Breast epithelium (tissue), 4 donors: ENCODE measurements at regions not wholly inside any gene's neighbourhood (a gene's known extent, or its start where the extent isn't known, plus 50 kb on each side); places are given as distances from the start of the nearest gene placed in this dataset.

Source experiments
- DNase-seq, 2 donors: peaks; one replicate each; pipeline ENCODE4 v3.0.0-alpha.2; 2019; ENCODE audit warnings: low spot score in 2 of 2
- H3K27ac ChIP-seq, 2 donors: fragments of 200-600 bp; sonication (generic) in 1 of 2; one replicate each; pipeline ENCODE4 v1.5.1; 2016 to 2019; ENCODE audit warnings: mild to moderate bottlenecking in 1 of 2
- H3K27me3 ChIP-seq, 2 donors: fragments of 200-600 bp; sonication (generic) in 1 of 2; one replicate each; pipeline versions ENCODE4 v1.5.1 to v1.6.0; 2017 to 2019; ENCODE audit warnings: control low read depth in 1 of 2, mild to moderate bottlenecking in 1 of 2
- H3K36me3 ChIP-seq: fragments of 200-600 bp; one replicate; pipeline ENCODE4 v1.5.1; 2019
- H3K4me1 ChIP-seq, 2 donors: fragments of 200-600 bp; sonication (generic); one replicate each; pipeline ENCODE4 v1.5.1; 2016 to 2019; ENCODE audit warnings: control low read depth in 1 of 2
- H3K4me3 ChIP-seq, 3 donors: fragments of 200-600 bp; sonication (generic); 1 replicate in 2 of 3; 2 replicates in 1 of 3; pipeline ENCODE4 v1.5.1; 2016 to 2019; ENCODE audit warnings: mild to moderate bottlenecking in 3 of 3, moderate library complexity in 2 of 3
- H3K9me3 ChIP-seq, 2 donors: fragments of 200-600 bp; sonication (generic) in 1 of 2; one replicate each; pipeline ENCODE4 v1.5.1; 2016 to 2019; ENCODE audit warnings: control low read depth in 1 of 2
- POLR2A ChIP-seq: fragments of 450-650 bp; IDR thresholded peaks from one replicate; pipeline ENCODE4 v1.6.1; 2016; ENCODE audit warnings: antibody characterized with exemption, mild to moderate bottlenecking, moderate library complexity
- POLR2AphosphoS5 ChIP-seq, 3 donors: sonication (generic); formaldehyde crosslinking; IDR thresholded peaks; one replicate each; pipeline ENCODE4 v1.6.1; 2017; ENCODE audit warnings: antibody characterized with exemption in 3 of 3
- intact Hi-C: fragments of 100-400 bp; cut with DNase I; formaldehyde crosslinking; loops from one replicate; pipeline ENCODE4 v1.15.1; 2023; ENCODE audit warnings: low total_unique reads
- TF ChIP-seq, protein P1 (sequence below), 3 donors: fragments of 450-650 bp; IDR thresholded peaks; one replicate each; pipeline ENCODE4 v1.5.1; 2016 to 2017; ENCODE audit warnings: antibody characterized with exemption in 3 of 3, mild to moderate bottlenecking in 3 of 3, moderate library complexity in 3 of 3

DNA sequence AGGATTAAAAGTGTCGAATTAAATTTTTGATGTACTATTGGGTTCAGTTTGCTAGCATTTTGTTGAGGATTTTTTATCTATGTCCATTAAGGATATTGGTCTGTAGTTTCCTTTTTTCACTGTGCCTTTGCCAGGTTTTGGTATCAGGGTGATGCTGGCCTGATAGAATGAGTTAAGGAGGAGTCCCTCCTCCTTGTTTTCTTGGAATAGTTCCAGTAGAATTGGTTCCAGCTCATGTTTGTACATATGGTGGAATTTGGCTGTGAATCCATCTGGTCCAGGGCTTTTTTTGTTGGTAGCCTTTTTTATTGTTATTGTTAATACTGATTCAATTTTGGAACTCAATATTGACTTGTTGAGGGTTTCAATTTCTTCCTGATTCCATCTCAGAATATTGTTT lies 141.8 kb downstream of the SIM1 start:
- Histone ChIP-seq H3K9me3 (no peaks in the 10 kb centered on the region), H3K4me3 (no peak overlapping the region), H3K27ac (no peak overlapping the region), H3K4me1 (no peaks in the 10 kb centered on the region), H3K36me3 (no peaks in the 10 kb centered on the region), H3K27me3 (no peaks in the 10 kb centered on the region)
- TF ChIP-seq POLR2AphosphoS5 (IDR thresholded peaks at IDR 0.05) (no peak), POLR2A (no peak)
- TF ChIP-seq, protein P1, sequence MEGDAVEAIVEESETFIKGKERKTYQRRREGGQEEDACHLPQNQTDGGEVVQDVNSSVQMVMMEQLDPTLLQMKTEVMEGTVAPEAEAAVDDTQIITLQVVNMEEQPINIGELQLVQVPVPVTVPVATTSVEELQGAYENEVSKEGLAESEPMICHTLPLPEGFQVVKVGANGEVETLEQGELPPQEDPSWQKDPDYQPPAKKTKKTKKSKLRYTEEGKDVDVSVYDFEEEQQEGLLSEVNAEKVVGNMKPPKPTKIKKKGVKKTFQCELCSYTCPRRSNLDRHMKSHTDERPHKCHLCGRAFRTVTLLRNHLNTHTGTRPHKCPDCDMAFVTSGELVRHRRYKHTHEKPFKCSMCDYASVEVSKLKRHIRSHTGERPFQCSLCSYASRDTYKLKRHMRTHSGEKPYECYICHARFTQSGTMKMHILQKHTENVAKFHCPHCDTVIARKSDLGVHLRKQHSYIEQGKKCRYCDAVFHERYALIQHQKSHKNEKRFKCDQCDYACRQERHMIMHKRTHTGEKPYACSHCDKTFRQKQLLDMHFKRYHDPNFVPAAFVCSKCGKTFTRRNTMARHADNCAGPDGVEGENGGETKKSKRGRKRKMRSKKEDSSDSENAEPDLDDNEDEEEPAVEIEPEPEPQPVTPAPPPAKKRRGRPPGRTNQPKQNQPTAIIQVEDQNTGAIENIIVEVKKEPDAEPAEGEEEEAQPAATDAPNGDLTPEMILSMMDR (IDR thresholded peaks at IDR 0.05) = no peak
- intact Hi-C loops = no loop called here
- no peak for DNase-seq

DNA sequence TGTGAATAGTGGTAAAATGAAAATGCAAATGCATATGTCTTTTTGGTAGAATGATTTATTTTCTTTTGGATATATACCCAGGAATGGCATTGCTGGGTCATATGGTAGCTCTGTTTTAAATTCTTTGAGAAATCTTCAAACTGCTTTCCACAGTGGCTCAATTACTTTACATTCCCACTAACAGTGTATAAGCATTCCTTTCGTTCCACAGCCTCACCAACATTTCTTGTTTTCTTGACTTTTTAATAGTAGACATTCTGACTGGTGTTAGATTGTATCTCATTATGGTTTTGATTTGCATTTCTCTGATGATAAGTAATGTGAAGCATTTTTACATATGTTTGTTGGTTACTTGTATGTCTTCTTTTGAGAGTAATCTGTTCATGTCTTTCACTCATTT lies 144.0 kb downstream of the SIM1 start:
- Histone ChIP-seq H3K36me3 (no peaks in the 10 kb centered on the region), H3K4me3 (no peak overlapping the region), H3K4me1 (no peaks in the 10 kb centered on the region), H3K27ac (no peak overlapping the region), H3K9me3 (no peaks in the 10 kb centered on the region), H3K27me3 (no peaks in the 10 kb centered on the region)
- no peak for DNase-seq
- intact Hi-C loops = no loop called here
- TF ChIP-seq, protein P1 (IDR thresholded peaks at IDR 0.05) = no peak
- TF ChIP-seq POLR2AphosphoS5 (IDR thresholded peaks at IDR 0.05) (no peak), POLR2A (no peak)

DNA sequence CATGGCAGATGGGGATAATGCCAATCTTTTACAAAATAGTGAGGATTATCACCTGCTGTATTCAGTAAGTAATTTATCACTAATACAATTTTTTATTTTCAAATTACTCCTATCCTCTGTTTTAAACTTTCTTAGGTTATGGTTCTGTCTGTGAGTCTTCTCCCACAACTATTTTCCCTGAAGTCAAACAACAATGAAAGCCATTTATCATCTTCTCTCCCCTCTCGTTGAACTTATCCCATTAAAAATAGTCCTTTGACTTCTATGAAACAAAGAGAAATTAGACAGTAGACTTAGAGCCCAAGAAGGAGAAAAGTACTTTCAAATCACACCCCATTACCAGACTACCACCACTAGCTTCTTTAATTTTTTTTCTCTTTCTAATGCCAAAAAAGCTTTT lies 147.7 kb downstream of the SIM1 start:
- H3K4me3 ChIP-seq = no peak overlapping the region
- H3K4me1 ChIP-seq = no peaks in the 10 kb centered on the region
- H3K36me3 ChIP-seq = no peaks in the 10 kb centered on the region
- no peak overlapping the region for H3K27ac ChIP-seq
- no peaks in the 10 kb centered on the region for H3K27me3 ChIP-seq
- no peaks in the 10 kb centered on the region for H3K9me3 ChIP-seq
- TF ChIP-seq, protein P1 (IDR thresholded peaks at IDR 0.05) = no peak
- TF ChIP-seq POLR2A = no peak
- TF ChIP-seq POLR2AphosphoS5 (IDR thresholded peaks at IDR 0.05) = no peak
- no peak for DNase-seq
- intact Hi-C loops = no loop called here

DNA sequence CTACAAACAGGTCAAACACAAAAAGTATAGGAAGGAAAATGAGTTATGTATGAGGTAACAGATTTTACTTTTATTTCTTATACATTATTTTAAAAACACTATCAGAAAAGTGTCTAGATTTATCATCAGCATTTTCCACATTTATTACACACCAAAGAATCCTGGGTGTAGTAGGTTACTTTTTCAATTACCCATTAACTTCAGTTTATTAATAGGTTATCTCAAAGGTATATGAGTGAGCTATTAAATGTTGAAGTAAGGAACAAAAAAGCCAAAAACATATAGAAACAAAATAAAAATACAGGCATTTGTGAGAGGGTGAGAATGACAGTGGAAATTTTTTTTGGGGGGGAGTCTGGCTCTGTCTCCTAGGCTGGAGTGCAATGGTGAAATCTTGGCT lies 150.5 kb downstream of the SIM1 start:
- TF ChIP-seq, protein P1 (IDR thresholded peaks at IDR 0.05) = no peak
- TF ChIP-seq POLR2AphosphoS5 (IDR thresholded peaks at IDR 0.05) = no peak
- Histone ChIP-seq H3K36me3 (no peaks in the 10 kb centered on the region), H3K9me3 (no peaks in the 10 kb centered on the region), H3K4me1 (no peaks in the 10 kb centered on the region), H3K27ac (no peak overlapping the region), H3K27me3 (no peaks in the 10 kb centered on the region), H3K4me3 (no peak overlapping the region)
- intact Hi-C loops = no loop called here
- DNase-seq = no peak

DNA sequence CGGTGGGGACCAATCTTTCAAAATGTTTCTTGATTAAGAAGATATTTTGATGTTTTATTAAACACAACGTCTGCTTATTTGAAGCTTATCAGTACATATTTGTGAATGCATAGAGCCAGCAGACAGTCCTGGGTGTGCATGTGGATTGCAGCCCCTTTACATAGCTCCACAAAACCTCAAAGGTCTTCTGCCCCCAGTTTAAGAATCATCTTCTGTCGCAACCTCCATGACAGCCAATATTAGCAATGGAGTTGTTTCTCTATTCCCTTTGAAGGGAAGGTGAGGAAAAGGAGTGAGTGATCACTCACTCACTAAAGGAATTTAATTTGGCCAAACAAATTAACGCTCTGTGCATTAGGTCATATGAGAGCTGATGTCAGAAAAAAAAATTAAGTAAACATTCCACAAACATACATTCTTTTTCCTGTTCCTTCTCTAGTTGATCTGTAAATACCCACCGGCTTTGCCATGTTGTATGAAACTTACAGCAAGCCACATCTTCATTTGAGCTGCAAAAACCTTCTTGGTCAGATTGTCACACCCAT lies 152.9 kb downstream of the SIM1 start:
- TF ChIP-seq POLR2AphosphoS5 (IDR thresholded peaks at IDR 0.05) (no peak), POLR2A (no peak)
- TF ChIP-seq, protein P1 (IDR thresholded peaks at IDR 0.05) = no peak
- Histone ChIP-seq H3K9me3 (no peaks in the 10 kb centered on the region), H3K36me3 (no peaks in the 10 kb centered on the region), H3K27me3 (no peaks in the 10 kb centered on the region), H3K4me3 (no peak overlapping the region), H3K4me1 (no peaks in the 10 kb centered on the region), H3K27ac (no peak overlapping the region)
- no peak for DNase-seq
- intact Hi-C loops = no loop called here
